Calu3 (cell line): ENCODE measurements at regions not wholly inside any gene's neighbourhood (a gene's known extent, or its start where the extent isn't known, plus 50 kb on each side); places are given as distances from the start of the nearest gene placed in this dataset.

Experiments
- BruUV-seq: library from RNA; stranded (reverse); fragments of 400-500 nt; replicated peaks from 2 replicates; lab custom pipeline; 2021; lab: Mats Ljungman, UMichigan
- CTCF ChIA-PET: fragments of 300-600 bp; sonication (Branson Sonifier 250); formaldehyde crosslinking; loops from one replicate; lab custom pipeline; 2022; ENCODE audit warnings: antibody characterized with exemption; lab: Charles Lee
- DNase-seq: peaks from one replicate; pipeline ENCODE4 v3.0.0; 2022
- H3K27ac Mint-ChIP-seq: one replicate; pipeline ENCODE4 v1.8.0; 2022; ENCODE audit warnings: mixed read lengths; ENCODE audit not compliant: unreplicated experiment
- H3K27me3 Mint-ChIP-seq: one replicate; pipeline ENCODE4 v1.8.0; 2022; ENCODE audit warnings: mixed read lengths; ENCODE audit not compliant: unreplicated experiment
- H3K36me3 Mint-ChIP-seq: one replicate; pipeline ENCODE4 v1.8.0; 2022; ENCODE audit warnings: mild to moderate bottlenecking, moderate library complexity, mixed read lengths; ENCODE audit not compliant: insufficient read depth, unreplicated experiment
- H3K4me1 Mint-ChIP-seq: one replicate; pipeline ENCODE4 v1.8.0; 2022; ENCODE audit warnings: mild to moderate bottlenecking, low read depth, mixed read lengths; ENCODE audit not compliant: unreplicated experiment
- H3K4me3 Mint-ChIP-seq: one replicate; pipeline ENCODE4 v1.8.0; 2022; ENCODE audit warnings: mild to moderate bottlenecking, low read depth, moderate library complexity, mixed read lengths; ENCODE audit not compliant: unreplicated experiment
- H3K9me3 Mint-ChIP-seq: one replicate; pipeline ENCODE4 v1.8.0; 2022; ENCODE audit warnings: low read depth, mixed read lengths; ENCODE audit not compliant: unreplicated experiment
- intact Hi-C: fragments of 100-400 bp; cut with micrococcal nuclease; formaldehyde crosslinking; loops from one replicate; pipeline ENCODE4 v1.10.0; 2022; ENCODE audit not compliant: unreplicated experiment
- TF ChIP-seq, protein P1 (sequence below): fragments of 200-600 bp; IDR thresholded peaks from one replicate; pipeline ENCODE4 v1.8.0; 2022; ENCODE audit warnings: antibody characterized with exemption; ENCODE audit not compliant: unreplicated experiment

DNA sequence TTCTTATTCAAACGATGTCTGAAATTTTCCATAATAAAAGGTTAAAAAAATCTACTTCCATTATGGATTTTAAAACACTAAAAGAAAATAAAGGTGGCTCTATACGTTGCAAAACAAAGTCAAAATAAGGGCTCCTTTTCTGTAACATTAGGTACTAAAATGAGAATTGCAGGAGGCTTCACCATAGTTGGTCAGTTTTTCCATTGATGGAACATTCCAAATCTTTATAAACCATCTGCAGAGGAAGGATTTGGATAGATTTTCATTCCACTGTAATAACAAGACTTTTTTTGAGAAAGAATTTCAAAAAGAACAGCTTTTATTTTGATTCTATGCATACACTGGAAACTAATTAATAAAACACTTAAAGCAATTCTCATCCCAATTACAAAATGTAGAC, 145.6 kb downstream of the LURAP1L start:
- H3K4me3 Mint-ChIP-seq = no peak overlapping the region
- H3K4me1 Mint-ChIP-seq = no peaks in the 10 kb centered on the region

DNA sequence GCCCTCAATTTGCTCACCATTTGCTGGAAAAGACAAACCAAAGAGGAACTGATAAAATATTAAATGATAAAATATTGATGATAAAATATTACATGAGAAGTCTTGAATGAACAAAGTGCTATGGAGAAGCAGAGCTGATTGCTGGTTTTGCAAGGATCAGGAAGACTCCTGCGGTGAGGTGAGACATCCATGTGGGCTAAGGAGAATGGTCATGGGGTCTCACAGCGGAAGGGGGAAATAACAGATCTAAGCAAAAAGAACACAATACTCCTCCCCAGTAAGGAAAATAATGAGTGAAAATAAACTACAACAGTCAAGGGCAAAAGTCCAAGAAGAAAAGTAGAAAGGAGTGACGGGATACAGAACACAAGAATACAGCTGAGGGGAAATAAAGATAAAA, 146.8 kb downstream of the LURAP1L start:
- no TSS peak for BruUV-seq
- TF ChIP-seq, protein P1, sequence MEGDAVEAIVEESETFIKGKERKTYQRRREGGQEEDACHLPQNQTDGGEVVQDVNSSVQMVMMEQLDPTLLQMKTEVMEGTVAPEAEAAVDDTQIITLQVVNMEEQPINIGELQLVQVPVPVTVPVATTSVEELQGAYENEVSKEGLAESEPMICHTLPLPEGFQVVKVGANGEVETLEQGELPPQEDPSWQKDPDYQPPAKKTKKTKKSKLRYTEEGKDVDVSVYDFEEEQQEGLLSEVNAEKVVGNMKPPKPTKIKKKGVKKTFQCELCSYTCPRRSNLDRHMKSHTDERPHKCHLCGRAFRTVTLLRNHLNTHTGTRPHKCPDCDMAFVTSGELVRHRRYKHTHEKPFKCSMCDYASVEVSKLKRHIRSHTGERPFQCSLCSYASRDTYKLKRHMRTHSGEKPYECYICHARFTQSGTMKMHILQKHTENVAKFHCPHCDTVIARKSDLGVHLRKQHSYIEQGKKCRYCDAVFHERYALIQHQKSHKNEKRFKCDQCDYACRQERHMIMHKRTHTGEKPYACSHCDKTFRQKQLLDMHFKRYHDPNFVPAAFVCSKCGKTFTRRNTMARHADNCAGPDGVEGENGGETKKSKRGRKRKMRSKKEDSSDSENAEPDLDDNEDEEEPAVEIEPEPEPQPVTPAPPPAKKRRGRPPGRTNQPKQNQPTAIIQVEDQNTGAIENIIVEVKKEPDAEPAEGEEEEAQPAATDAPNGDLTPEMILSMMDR = no peak
- H3K36me3 Mint-ChIP-seq = no peaks in the 10 kb centered on the region
- H3K4me1 Mint-ChIP-seq = no peaks in the 10 kb centered on the region
- no peaks in the 10 kb centered on the region for H3K9me3 Mint-ChIP-seq
- DNase-seq = no peak
- intact Hi-C loops = no loop called here
- no peaks in the 10 kb centered on the region for H3K27me3 Mint-ChIP-seq
- no peak overlapping the region for H3K4me3 Mint-ChIP-seq
- H3K27ac Mint-ChIP-seq = no peak overlapping the region
- CTCF ChIA-PET = no interaction called here

More for the DNA sequence above, 145.6 kb downstream of the LURAP1L start:
- CTCF ChIA-PET = interaction anchor here (0.6 kb wide), 1 partner anchor 9 kb away, joined by 3 read pairs; no protein-coding TSS in a partner anchor
- intact Hi-C loops = no loop called here
- Mint-ChIP-seq H3K27ac (no peak overlapping the region), H3K36me3 (no peaks in the 10 kb centered on the region), H3K9me3 (no peaks in the 10 kb centered on the region), H3K27me3 (no peaks in the 10 kb centered on the region)
- BruUV-seq = no TSS peak
- no peak for DNase-seq
- TF ChIP-seq, protein P1 = no peak

DNA sequence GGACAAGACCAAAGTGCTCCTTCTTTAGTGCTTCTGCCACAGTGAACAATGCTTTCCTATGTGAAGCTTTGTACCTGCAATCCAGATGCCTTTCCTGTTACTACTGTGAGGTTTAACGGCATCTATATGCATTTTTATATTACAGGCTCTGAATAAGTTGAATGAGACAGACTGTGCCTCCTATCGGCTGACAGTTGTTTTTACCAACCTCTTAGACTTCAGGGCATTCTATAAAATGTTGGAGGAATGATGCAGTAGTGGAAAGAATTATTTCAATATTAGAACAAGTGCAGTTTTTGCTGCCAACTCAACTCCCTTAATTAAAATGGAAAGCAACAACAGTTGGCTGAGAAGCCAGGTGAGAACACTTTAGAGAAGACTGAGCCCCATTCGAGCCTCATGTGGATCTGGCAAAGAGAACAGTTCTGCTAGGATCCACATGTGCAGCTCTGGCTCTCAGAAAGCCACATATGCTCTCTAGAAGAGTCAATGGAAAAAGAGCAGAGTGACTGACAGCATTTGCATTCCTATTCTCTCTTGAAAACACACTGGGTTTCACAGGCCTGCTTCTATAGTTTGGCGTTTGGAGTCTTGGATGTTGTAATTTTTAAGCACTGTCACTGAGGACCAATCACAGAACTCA, 147.5 kb downstream of the LURAP1L start:
- intact Hi-C loops = no loop called here
- CTCF ChIA-PET = no interaction called here
- no peaks in the 10 kb centered on the region for H3K27me3 Mint-ChIP-seq
- TF ChIP-seq, protein P1 = no peak
- H3K4me3 Mint-ChIP-seq = no peak overlapping the region
- H3K27ac Mint-ChIP-seq = no peak overlapping the region
- no peaks in the 10 kb centered on the region for H3K9me3 Mint-ChIP-seq
- BruUV-seq = no TSS peak
- DNase-seq = no peak
- no peaks in the 10 kb centered on the region for H3K36me3 Mint-ChIP-seq
- no peaks in the 10 kb centered on the region for H3K4me1 Mint-ChIP-seq

DNA sequence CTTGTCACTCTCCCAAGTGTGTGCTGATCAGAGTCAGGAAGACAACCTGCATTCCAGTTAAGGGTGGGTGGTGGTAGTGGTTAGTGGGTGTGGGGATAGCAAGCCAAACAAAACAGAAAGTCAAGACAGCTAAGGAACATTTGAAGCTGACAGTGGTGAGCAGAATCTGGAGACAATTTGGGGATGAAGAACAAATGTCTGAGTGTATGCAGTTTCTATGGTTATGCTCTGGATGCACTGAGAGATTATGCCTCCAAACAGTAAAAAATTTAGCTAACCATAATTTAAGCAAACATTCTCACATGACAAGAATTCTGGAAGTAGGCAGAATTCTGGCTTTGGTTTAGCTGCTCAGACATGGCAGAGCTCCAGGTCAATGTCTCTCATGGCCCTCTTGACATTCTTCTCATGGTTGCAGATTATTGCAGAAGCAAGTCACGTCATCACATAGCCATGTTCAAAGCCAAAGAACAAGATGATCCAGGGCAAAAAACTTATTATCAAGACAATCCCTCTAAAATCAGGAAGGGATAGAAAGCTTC, 148.7 kb downstream of the LURAP1L start:
- Mint-ChIP-seq H3K36me3 (no peaks in the 10 kb centered on the region), H3K27ac (no peak overlapping the region), H3K27me3 (no peaks in the 10 kb centered on the region), H3K4me1 (no peaks in the 10 kb centered on the region), H3K9me3 (no peaks in the 10 kb centered on the region), H3K4me3 (no peak overlapping the region)
- no TSS peak for BruUV-seq
- intact Hi-C loops = no loop called here
- no peak for DNase-seq
- TF ChIP-seq, protein P1 = no peak
- CTCF ChIA-PET = no interaction called here
